WERI-Rb-1 (cell line): ENCODE measurements at regions not wholly inside any gene's neighbourhood (a gene's known extent, or its start where the extent isn't known, plus 50 kb on each side); places are given as distances from the start of the nearest gene placed in this dataset.

ENCODE experiments used
- DNase-seq: peaks from one replicate; pipeline ENCODE4 v3.0.0-alpha.2; 2020
- H3K27ac ChIP-seq: fragments of 250-450 bp; sonication (Bioruptor Pico); 2 replicates; pipeline ENCODE4 v1.5.1; 2020; ENCODE audit warnings: mild to moderate bottlenecking, moderate library complexity
- H3K27me3 ChIP-seq: fragments of 250-450 bp; sonication (Bioruptor Pico); 2 replicates; pipeline ENCODE4 v1.5.1; 2021; ENCODE audit warnings: mild to moderate bottlenecking, low read depth, moderate library complexity; ENCODE audit not compliant: insufficient read depth, severe bottlenecking
- H3K36me3 ChIP-seq: fragments of 250-450 bp; sonication (Bioruptor Pico); 2 replicates; pipeline ENCODE4 v1.5.1; 2020; ENCODE audit warnings: mild to moderate bottlenecking, moderate library complexity
- H3K4me3 ChIP-seq: 2 replicates; pipeline ENCODE4 v1.5.1; 2011; ENCODE audit warnings: low read depth, mild to moderate bottlenecking, control low read depth, low read length
- H3K9me3 ChIP-seq: fragments of 250-450 bp; sonication (Bioruptor Pico); 2 replicates; pipeline ENCODE4 v1.5.1; 2021; ENCODE audit warnings: mild to moderate bottlenecking, moderate library complexity; ENCODE audit not compliant: severe bottlenecking
- CTCF ChIP-seq: IDR thresholded peaks from 2 replicates; pipeline ENCODE4 v1.5.1; 2011; ENCODE audit warnings: low read depth, mild to moderate bottlenecking, control low read depth, inconsistent platforms, low read length

GRCh38 chr1:60427701-60428100 is 354.1 kb upstream of the C1orf87 start:
- no peak for DNase-seq

DNA sequence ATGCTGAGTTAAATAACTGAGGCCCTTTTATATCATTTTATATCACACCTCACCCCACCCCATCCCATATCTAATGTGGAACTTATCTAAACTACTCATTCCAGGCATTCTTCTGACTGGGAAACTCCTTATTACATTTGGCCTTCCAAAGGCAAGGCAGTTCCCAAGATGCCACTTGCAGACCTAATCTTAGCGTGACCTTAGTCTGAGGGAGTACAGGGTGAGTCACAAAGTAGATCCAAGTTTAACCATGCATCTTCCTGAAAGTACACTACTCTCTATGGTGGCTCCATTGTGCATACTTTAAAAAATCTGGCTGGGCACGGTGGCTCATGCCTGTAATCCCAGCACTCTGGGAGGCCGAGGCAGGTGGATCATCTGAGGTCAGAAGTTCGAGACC is 353.6 kb upstream of the C1orf87 start:
- Histone ChIP-seq H3K4me3 (no peak overlapping the region), H3K27me3 (no peaks in the 10 kb centered on the region), H3K9me3 (no peaks in the 10 kb centered on the region), H3K36me3 (no peaks in the 10 kb centered on the region), H3K27ac (no peak overlapping the region)
- DNase-seq = no peak
- TF ChIP-seq CTCF = no peak

More at GRCh38 chr1:60427701-60428100, 354.1 kb upstream of the C1orf87 start:
- TF ChIP-seq CTCF = no peak
- no peaks in the 10 kb centered on the region for H3K27me3 ChIP-seq
- no peaks in the 10 kb centered on the region for H3K9me3 ChIP-seq
- H3K27ac ChIP-seq = no peak overlapping the region
- no peak overlapping the region for H3K4me3 ChIP-seq
- no peaks in the 10 kb centered on the region for H3K36me3 ChIP-seq

DNA sequence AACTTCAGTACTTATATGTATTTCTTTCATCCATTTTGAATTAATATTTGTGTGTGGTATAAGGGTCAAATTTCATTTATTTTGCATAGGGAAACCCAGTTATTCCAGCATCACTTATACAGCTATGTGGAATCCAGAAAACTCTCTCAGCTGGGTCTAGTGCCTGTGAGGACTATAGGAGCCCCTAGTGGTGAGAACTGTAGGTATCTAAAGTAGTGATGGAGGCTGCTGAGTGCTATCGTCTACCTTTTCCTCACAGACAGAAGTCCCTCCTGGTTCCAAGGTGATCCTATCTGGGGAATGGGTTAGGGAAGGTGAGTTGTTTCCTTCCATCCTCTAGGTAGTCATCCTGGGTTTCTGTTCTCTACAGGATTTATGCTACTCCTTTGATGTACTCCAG is 352.0 kb upstream of the C1orf87 start:
- TF ChIP-seq CTCF = peak; percentile 69
- Histone ChIP-seq H3K9me3 (peaks cover 2% of the 10 kb centered on the region), H3K4me3 (no peak overlapping the region), H3K36me3 (no peaks in the 10 kb centered on the region), H3K27me3 (no peaks in the 10 kb centered on the region), H3K27ac (no peak overlapping the region)
- DNase-seq = peak; percentile 13

DNA sequence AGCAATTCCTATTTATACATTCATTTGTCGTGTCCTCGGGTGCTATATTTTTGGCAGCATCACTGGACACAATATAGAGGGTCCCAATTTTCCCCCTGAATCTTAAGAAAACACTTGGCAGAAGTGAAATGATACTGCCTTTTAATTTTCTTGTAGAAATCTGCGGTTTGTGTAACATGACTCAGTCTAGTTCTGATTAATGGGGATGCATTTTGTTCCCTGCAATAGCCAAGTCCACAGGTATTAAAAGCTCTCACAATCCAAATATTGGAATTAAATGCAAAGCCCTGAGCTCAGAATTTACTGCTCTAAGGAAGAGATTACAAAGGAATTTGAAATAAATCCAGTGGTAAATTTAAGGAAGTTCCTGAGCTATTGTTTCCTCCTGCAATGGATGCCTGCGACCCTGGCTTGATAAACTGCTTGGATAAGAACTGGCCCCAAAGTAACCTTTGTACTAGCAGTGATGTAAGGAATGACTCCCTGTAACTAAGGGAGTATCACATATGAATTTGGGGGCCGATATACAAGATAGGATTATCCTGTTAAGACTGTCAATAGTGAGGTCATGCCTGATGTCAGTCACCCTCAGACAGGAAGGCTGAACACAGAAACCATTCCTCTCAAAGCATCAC is 349.7 kb upstream of the C1orf87 start:
- no peak overlapping the region for H3K27ac ChIP-seq
- H3K9me3 ChIP-seq = peaks cover 2% of the 10 kb centered on the region
- no peak overlapping the region for H3K4me3 ChIP-seq
- peak; percentile 7 for DNase-seq
- no peak for TF ChIP-seq CTCF
- no peaks in the 10 kb centered on the region for H3K27me3 ChIP-seq
- no peaks in the 10 kb centered on the region for H3K36me3 ChIP-seq

- H3K27me3 ChIP-seq = no peaks in the 10 kb centered on the region
- H3K9me3 ChIP-seq = peaks cover 2% of the 10 kb centered on the region
- DNase-seq = no peak
- H3K4me3 ChIP-seq = no peak overlapping the region
- no peaks in the 10 kb centered on the region for H3K36me3 ChIP-seq
- H3K27ac ChIP-seq = no peak overlapping the region
- no peak for TF ChIP-seq CTCF
Observed at GRCh38 chr1:60421965-60422364, 348.4 kb upstream of the C1orf87 start.

GRCh38 chr1:60419023-60419422 is 345.5 kb upstream of the C1orf87 start:
- H3K27me3 ChIP-seq = no peaks in the 10 kb centered on the region
- TF ChIP-seq CTCF = no peak
- H3K27ac ChIP-seq = no peak overlapping the region
- peaks cover 2% of the 10 kb centered on the region for H3K9me3 ChIP-seq
- DNase-seq = no peak
- no peak overlapping the region for H3K4me3 ChIP-seq
- no peaks in the 10 kb centered on the region for H3K36me3 ChIP-seq
